ENCODE measurements at regions not wholly inside any gene's neighbourhood (a gene's known extent, or its start where the extent isn't known, plus 50 kb on each side); places are given as distances from the start of the nearest gene placed in this dataset.

GRCh38 chr9:87118594-87118993, 171.3 kb upstream of the GAS1 start:
- no peak for TF ChIP-seq CTCF (conservative IDR thresholded peaks at IDR 0.05)
- peak overlapping the region; percentile 86 for H3K27ac ChIP-seq

GRCh38 chr9:87119328-87119881, 172.1 kb upstream of the GAS1 start:
- TF ChIP-seq CTCF (conservative IDR thresholded peaks at IDR 0.05), result no peak
- H3K27ac ChIP-seq, result peak overlapping the region; percentile 86

- no peak for TF ChIP-seq CTCF (conservative IDR thresholded peaks at IDR 0.05)
- peak overlapping the region; percentile 86 for H3K27ac ChIP-seq
These were observed 173.3 kb upstream of the GAS1 start for GRCh38 chr9:87120610-87121009.

GRCh38 chr9:87122947-87123685, 175.8 kb upstream of the GAS1 start:
- H3K27ac ChIP-seq, result peak overlapping the region; percentile 17; the same call in 1 of the 2 replicates
- TF ChIP-seq CTCF (conservative IDR thresholded peaks at IDR 0.05), result no peak

- TF ChIP-seq CTCF (conservative IDR thresholded peaks at IDR 0.05), result no peak
These were observed 176.5 kb upstream of the GAS1 start for GRCh38 chr9:87123830-87124229.

GRCh38 chr9:87125819-87126218, 178.5 kb upstream of the GAS1 start:
- TF ChIP-seq CTCF (conservative IDR thresholded peaks at IDR 0.05), result no peak
- H3K27ac ChIP-seq, result no peak overlapping the region

More at GRCh38 chr9:87123830-87124229, 176.5 kb upstream of the GAS1 start:
- peak overlapping the region; percentile 17; the same call in 1 of the 2 replicates for H3K27ac ChIP-seq

- no peak overlapping the region for H3K27ac ChIP-seq
- no peak for TF ChIP-seq CTCF (conservative IDR thresholded peaks at IDR 0.05)
These were observed 180.2 kb upstream of the GAS1 start for GRCh38 chr9:87127543-87127942.

Data from VCaP (cell line).